GM18507 (cell line): ENCODE measurements at regions not wholly inside any gene's neighbourhood (a gene's known extent, or its start where the extent isn't known, plus 50 kb on each side); places are given as distances from the start of the nearest gene placed in this dataset.

ENCODE experiments used
- DNase-seq: peaks from one replicate; pipeline ENCODE4 v3.0.0; 2011; ENCODE audit warnings: low read depth; ENCODE audit not compliant: insufficient read length; ENCODE audit errors: extremely low spot score
- FAIRE-seq: peaks from 2 replicates; lab custom pipeline; 2011; peaks lifted over from hg19 to GRCh38; lab: Jason Lieb, UNC

DNA sequence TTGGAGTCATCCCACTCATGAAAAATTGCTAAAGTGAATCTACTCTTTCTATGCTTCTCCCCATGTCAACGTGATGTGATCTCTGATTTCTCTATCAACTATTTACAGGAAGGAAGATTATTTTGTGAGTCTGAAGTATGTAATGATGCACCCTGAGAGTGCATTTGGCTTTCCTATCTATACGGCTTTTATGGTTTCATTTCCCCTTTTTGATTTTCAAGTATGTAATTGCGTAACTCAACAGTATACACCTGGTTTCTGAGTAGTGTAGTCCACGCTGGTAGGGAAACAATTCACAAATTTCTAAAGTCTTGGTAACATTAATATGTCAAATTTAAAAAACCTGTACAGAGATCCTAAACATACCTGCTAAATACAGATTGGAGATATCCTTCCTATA, 194.7 kb upstream of the SEMA3A start:
- no peak for DNase-seq
- FAIRE-seq = peak; percentile 26

GRCh38 chr7:84387595-84387994, 193.0 kb upstream of the SEMA3A start:
- FAIRE-seq (no peak), DNase-seq (no peak)

DNA sequence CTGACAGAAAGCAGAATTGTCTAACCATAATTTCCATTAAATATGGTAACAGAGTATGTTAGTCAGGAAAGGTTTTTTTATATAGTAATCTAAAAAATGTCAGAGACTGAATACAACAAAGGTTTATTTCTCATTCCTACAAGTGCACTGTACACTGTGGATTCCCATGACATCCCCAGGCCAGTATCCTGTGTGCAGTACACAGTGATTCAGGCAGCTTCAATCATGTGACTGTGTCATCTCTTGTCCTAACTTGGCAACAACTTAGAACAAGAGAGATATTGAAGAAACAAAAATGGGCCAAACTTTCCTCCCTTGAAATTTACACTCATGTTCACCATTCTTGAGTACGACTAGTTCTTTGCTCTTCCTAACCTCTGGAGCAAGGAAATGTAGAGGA, 189.8 kb upstream of the SEMA3A start:
- FAIRE-seq = no peak

GRCh38 chr7:84379446-84379845, 184.9 kb upstream of the SEMA3A start:
- DNase-seq (no peak), FAIRE-seq (no peak)

More for the DNA sequence above, 189.8 kb upstream of the SEMA3A start:
- DNase-seq = no peak

DNA sequence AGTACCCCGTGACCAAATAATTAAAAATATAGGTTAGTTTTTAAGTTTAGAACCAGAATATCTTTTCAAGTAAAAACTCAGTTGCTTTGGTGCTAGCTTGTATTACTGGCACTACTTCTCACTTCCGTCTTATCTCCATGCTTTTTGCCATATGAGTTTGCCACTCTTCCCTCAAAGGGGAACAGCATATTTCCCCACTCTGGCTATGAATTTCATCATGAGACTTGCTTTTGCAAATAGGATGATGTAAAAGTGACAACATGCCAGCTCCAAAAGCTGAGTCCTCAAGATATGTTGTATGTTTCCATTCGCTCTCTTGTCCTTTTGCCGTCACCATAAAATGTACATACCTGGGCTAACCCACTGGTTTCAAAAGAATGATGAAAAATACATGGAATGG, 178.1 kb upstream of the SEMA3A start:
- FAIRE-seq = no peak

GRCh38 chr7:84372155-84372621, 177.6 kb upstream of the SEMA3A start:
- no peak for DNase-seq
- FAIRE-seq = no peak

More for the DNA sequence above, 178.1 kb upstream of the SEMA3A start:
- DNase-seq = no peak

- no peak for FAIRE-seq
Measured at GRCh38 chr7:84370114-84370513, 175.5 kb upstream of the SEMA3A start.

DNA sequence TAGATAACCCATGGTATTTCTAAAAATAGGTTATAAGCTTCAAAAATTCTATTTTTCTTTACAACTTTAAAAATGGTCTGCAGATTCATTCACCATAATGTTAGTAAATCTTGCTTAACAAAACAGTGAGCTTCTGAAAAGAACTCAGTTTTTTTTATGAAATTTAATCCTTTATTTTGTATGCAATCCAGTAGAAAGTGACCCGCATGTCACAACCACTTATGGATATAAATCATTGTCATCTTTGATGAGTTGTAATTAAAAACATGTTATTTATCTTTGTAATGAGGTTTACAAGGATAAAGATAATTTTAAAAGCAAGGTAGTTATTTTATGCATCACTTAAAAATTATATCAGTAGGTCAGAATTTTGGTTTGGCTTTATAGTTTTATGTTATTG, 173.5 kb upstream of the SEMA3A start:
- no peak for FAIRE-seq
- DNase-seq = no peak

More at GRCh38 chr7:84370114-84370513, 175.5 kb upstream of the SEMA3A start:
- no peak for DNase-seq

GRCh38 chr7:84364708-84365107, 170.1 kb upstream of the SEMA3A start:
- DNase-seq (no peak), FAIRE-seq (no peak)

DNA sequence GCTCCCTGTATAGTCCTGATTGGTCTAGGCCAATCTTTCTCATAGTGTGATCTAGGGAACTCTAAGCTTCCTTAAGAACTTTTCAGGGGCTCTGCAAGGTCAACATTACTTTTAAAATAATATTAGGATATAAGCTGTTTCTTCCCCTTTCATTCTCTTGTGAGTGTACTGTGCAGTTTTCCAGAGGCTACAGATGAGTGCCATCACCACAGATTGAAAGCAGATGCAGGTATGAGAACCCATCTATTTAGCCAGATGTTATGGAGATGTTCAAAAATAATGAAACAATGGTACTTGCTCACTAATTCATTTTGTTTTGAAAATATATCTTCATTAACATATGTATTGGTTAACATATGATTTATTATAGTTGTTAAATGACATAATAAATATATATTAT, 169.2 kb upstream of the SEMA3A start:
- FAIRE-seq (no peak), DNase-seq (no peak)

DNA sequence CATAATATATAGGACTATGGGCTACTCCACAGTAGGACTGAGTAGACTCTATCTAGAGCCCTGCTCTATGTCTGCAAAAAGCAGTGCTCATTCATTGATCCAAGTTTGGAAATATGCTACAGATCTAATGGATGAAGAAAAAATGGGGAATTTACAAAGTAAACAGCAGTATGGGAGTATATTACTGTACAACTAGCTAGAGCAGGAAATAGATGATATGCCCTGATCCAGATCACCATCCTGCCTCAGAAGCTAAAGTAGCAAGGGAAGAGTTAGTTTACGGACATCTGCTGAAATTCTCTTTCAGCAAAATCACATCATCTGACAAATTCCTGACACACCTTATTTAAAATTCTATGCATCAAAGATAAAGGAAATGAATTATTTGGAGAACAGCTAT, 168.2 kb upstream of the SEMA3A start:
- FAIRE-seq = no peak
- no peak for DNase-seq

DNA sequence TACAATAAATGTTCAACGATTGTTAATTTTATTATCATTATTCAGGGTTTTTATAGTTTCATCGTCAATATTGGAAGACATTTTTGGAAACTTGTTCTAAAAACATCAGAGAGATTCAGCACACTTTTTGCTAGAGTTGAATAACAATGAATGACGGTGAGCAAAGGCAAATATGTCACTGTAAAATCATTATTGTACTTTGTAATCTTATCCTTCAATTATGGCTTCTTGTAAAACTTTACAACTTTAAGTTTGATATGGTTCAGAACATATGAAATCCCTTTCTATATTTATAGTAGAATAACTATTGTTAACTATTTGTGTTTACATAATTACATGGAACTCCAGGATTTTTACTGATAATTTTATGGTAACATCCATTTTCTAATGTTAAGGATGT, 167.8 kb upstream of the SEMA3A start:
- FAIRE-seq (no peak), DNase-seq (no peak)

GRCh38 chr7:84354866-84355265, 160.3 kb upstream of the SEMA3A start:
- DNase-seq (no peak), FAIRE-seq (no peak)

DNA sequence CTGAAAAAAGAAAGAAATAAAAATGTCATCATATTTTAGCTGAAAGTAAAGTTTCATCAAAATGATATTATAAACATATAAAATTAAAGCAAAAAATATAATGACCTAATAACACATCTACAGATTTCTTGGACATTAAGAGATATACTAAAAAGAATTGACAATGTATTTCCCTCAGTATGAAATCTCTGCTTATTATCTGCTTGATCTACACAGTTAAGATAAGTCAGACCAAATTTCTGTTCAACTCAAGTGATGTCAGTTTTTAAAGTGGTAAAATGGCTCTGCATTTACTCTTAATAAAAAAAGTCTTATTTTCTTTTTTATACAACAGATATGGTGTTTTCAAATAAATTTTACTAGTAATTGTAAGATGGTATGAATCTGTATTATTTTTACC, 159.4 kb upstream of the SEMA3A start:
- DNase-seq (no peak), FAIRE-seq (no peak)

DNA sequence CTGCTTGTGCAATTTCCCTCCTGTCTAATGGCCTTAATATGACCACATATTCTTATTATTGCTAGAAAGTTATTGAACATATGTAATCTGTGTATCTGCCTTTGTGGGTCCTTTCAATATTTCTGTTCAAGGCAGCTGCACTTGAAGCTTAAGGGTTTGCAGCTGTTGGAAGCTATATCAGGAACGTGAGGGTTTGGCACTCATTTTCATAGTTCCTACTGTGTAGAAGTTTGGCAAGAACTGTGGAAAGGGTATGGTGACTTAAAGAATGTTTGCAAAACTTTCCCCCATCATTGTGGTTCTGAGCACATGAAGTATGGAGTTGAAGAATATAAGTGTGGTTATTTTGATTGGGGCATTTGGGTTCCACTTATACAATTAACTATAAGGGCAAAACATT, 144.7 kb upstream of the SEMA3A start:
- DNase-seq = no peak
- no peak for FAIRE-seq

DNA sequence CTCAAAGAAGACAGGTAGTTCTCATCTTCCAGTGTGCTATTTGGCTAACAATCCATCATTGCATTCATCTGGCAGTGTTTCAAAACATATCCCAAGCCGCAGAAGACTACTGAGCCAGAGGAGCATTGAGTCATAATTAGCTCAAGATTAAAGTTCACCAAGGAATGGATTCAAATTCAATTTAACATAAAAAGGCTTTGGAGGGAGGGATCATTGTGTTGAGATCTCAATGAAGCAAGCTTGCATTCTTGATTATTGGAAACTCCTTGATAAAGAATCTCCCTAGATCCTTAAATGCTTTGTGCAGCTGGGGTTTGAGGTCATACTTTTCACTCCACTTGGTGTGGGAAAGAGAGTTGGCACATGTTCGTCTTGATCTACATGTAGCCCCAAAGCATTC, 142.8 kb upstream of the SEMA3A start:
- DNase-seq = no peak
- FAIRE-seq = no peak

- no peak for FAIRE-seq
- DNase-seq = no peak
Measured at GRCh38 chr7:84336766-84337165, 142.2 kb upstream of the SEMA3A start.

DNA sequence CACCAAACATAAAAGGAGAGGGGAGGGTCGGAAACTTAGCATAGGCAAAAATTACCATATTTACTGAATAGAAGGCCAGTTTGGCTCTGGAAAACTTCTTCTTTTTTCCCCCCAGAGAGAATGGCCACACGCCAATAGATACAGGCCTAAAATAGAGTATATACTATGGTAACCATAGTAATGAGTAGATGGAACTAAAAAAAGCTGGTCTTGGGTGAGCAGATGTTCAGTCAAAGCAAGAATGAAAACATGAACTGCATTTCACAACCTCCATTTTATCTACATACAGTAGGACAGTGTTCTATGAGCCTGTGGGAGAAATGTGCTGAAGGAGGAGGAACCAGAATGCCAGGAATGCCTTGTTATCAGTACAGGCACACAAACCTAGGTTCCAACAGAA, 141.7 kb upstream of the SEMA3A start:
- FAIRE-seq (no peak), DNase-seq (no peak)

- DNase-seq (no peak), FAIRE-seq (no peak)
Measured at GRCh38 chr7:84331616-84332015, 137.0 kb upstream of the SEMA3A start.

GRCh38 chr7:84328571-84328970, 134.0 kb upstream of the SEMA3A start:
- FAIRE-seq (no peak), DNase-seq (no peak)

- no peak for FAIRE-seq
Measured at GRCh38 chr7:84324136-84324630, 129.6 kb upstream of the SEMA3A start.

GRCh38 chr7:84317536-84317935, 122.9 kb upstream of the SEMA3A start:
- FAIRE-seq = no peak

More at GRCh38 chr7:84324136-84324630, 129.6 kb upstream of the SEMA3A start:
- no peak for DNase-seq

More at GRCh38 chr7:84317536-84317935, 122.9 kb upstream of the SEMA3A start:
- no peak for DNase-seq
